Endothelial cell of umbilical vein (primary cell): ENCODE measurements at regions not wholly inside any gene's neighbourhood (a gene's known extent, or its start where the extent isn't known, plus 50 kb on each side); places are given as distances from the start of the nearest gene placed in this dataset.

ENCODE experiments used
- BruUV-seq: library from RNA; stranded (reverse); fragments of 400-500 nt; replicated peaks from 2 replicates; lab custom pipeline; 2021; lab: Mats Ljungman, UMichigan
- CTCF ChIA-PET: fragments of 300-600, 350-600 bp; sonication (Branson Sonifier 250); formaldehyde crosslinking; loops from one replicate; lab custom pipeline; 2021; ENCODE audit warnings: antibody characterized with exemption, inconsistent platforms; lab: Charles Lee
- POLR2A ChIA-PET: fragments of 300-600, 350-600 bp; sonication (Branson Sonifier 250); formaldehyde crosslinking; loops from one replicate; lab custom pipeline; 2021; ENCODE audit warnings: antibody characterized with exemption, inconsistent platforms; lab: Charles Lee
- DNase-seq: peaks from one replicate; pipeline ENCODE4 v3.0.0-alpha.2; 2011; ENCODE audit warnings: low read depth, low spot score
- FAIRE-seq: peaks from 2 replicates; lab custom pipeline; 2011; peaks lifted over from hg19 to GRCh38; lab: Jason Lieb, UNC
- H2AFZ ChIP-seq: 2 replicates; pipeline ENCODE4 v1.6.0; 2012; ENCODE audit warnings: low read depth, low read length, control low read depth, inconsistent platforms
- H3K27ac ChIP-seq: 2 replicates; pipeline ENCODE4 v1.5.1; 2011; ENCODE audit warnings: low read depth, mild to moderate bottlenecking, control low read depth, low read length, moderate library complexity; ENCODE audit not compliant: insufficient read depth
- H3K27me3 ChIP-seq, 2 experiments: 2 replicates each; pipeline versions ENCODE4 v1.6.0 to v1.6.1; 2011; ENCODE audit warnings: low read length in 2 of 2, mixed read lengths in 1 of 2; ENCODE audit not compliant: control insufficient read depth in 2 of 2, insufficient read depth in 2 of 2
- H3K36me3 ChIP-seq, 2 experiments: 2 replicates in 1 of 2; 3 replicates in 1 of 2; pipeline ENCODE4 v1.5.1; 2011; ENCODE audit warnings: low read length in 2 of 2, mild to moderate bottlenecking in 1 of 2, moderate library complexity in 1 of 2; ENCODE audit not compliant: control insufficient read depth in 2 of 2, insufficient read depth in 2 of 2; ENCODE audit errors: extremely low read depth in 1 of 2
- H3K4me1 ChIP-seq: 3 replicates; pipeline ENCODE4 v1.5.1; 2011; ENCODE audit warnings: mild to moderate bottlenecking, low read length; ENCODE audit not compliant: control insufficient read depth, insufficient read depth; ENCODE audit errors: extremely low read depth
- H3K4me2 ChIP-seq: 2 replicates; pipeline ENCODE4 v1.6.1; 2011; ENCODE audit warnings: low read length, control low read depth, mixed read lengths; ENCODE audit not compliant: insufficient read depth
- H3K4me3 ChIP-seq, 3 experiments: fragments of 200-600 bp in 1 of 3; sonication (generic), shearing (Covaris generic) in 1 of 3; replicated peaks in 1 of 3; 2 replicates each; pipeline ENCODE4 v1.5.1; 2011 to 2016; ENCODE audit warnings: control low read depth in 3 of 3, low read length in 3 of 3, mild to moderate bottlenecking in 2 of 3, inconsistent platforms in 1 of 3, low read depth in 1 of 3, moderate library complexity in 1 of 3; ENCODE audit not compliant: insufficient read depth in 1 of 3
- H3K79me2 ChIP-seq: 2 replicates; pipeline ENCODE4 v1.6.0; 2012; ENCODE audit warnings: low read length, inconsistent platforms; ENCODE audit not compliant: control insufficient read depth, insufficient read depth
- H3K9ac ChIP-seq: replicated peaks from 2 replicates; pipeline ENCODE3; 2011; ENCODE audit warnings: low read length, control low read depth; ENCODE audit not compliant: insufficient read depth; ENCODE audit errors: extremely low read depth
- H3K9me1 ChIP-seq: replicated peaks from 3 replicates; pipeline ENCODE4 v1.6.0; 2011; ENCODE audit warnings: mild to moderate bottlenecking, low read length; ENCODE audit not compliant: control insufficient read depth, insufficient read depth; ENCODE audit errors: extremely low read depth
- H3K9me3 ChIP-seq: replicated peaks from 2 replicates; pipeline ENCODE4 v1.5.1; 2012; ENCODE audit warnings: low read length, inconsistent platforms; ENCODE audit not compliant: control insufficient read depth, insufficient read depth
- H4K20me1 ChIP-seq: replicated peaks from 2 replicates; pipeline ENCODE3; 2011; ENCODE audit warnings: mild to moderate bottlenecking, low read length; ENCODE audit not compliant: control insufficient read depth, insufficient read depth; ENCODE audit errors: extremely low read depth
- EZH2 ChIP-seq: IDR thresholded peaks from 2 replicates; pipeline ENCODE4 v1.6.1; 2012; ENCODE audit warnings: borderline replicate concordance, low read depth, mild to moderate bottlenecking, moderate library complexity, low read length, inconsistent platforms; ENCODE audit not compliant: severe bottlenecking
- FOS ChIP-seq: IDR thresholded peaks from 2 replicates; pipeline ENCODE4 v1.6.1; 2011; ENCODE audit warnings: mild to moderate bottlenecking, low read length, moderate library complexity, borderline replicate concordance; ENCODE audit not compliant: insufficient read depth
- GATA2 ChIP-seq: IDR thresholded peaks from 2 replicates; pipeline ENCODE4 v1.7.0; 2011; ENCODE audit warnings: low read depth, mild to moderate bottlenecking, moderate library complexity, mixed read lengths, low read length; ENCODE audit not compliant: insufficient read length, insufficient read depth
- JUN ChIP-seq: IDR thresholded peaks from 2 replicates; pipeline ENCODE4 v1.6.1; 2011; ENCODE audit warnings: borderline replicate concordance, low read depth; ENCODE audit not compliant: insufficient read length, insufficient read depth
- MAX ChIP-seq: IDR thresholded peaks from 2 replicates; pipeline ENCODE4 v1.6.1; 2011; ENCODE audit not compliant: insufficient read depth, insufficient read length
- MYC ChIP-seq: IDR thresholded peaks from one replicate; pipeline ENCODE4 v1.6.1; 2011; ENCODE audit warnings: mild to moderate bottlenecking, low read depth, low read length
- POLR2A ChIP-seq: IDR thresholded peaks from 2 replicates; pipeline ENCODE4 v1.6.1; 2012; ENCODE audit warnings: low read depth, mild to moderate bottlenecking, control low read depth, low read length
- POLR2AphosphoS5 ChIP-seq: IDR thresholded peaks from 2 replicates; pipeline ENCODE4 v1.6.1; 2012; ENCODE audit warnings: low read depth, mild to moderate bottlenecking, control low read depth, low read length, moderate library complexity; ENCODE audit not compliant: insufficient read depth
- dilution Hi-C: fragments of 300-500 bp; cut with MboI; formaldehyde crosslinking; loops from one replicate; pipeline ENCODE4 v1.15.0; 2019; ENCODE audit warnings: low sequenced_read_pairs; ENCODE audit not compliant: extremely low pct_ligation_motif_present
- intact Hi-C: fragments of 100-400 bp; cut with micrococcal nuclease; formaldehyde crosslinking; loops from one replicate; pipeline ENCODE4 v1.10.0; 2022
- TF ChIP-seq, protein P1 (sequence below), 2 donors: IDR thresholded peaks; 1 replicate in 1 of 2; 2 replicates in 1 of 2; pipeline ENCODE4 v1.5.1; 2011; ENCODE audit warnings: low read length in 2 of 2, mild to moderate bottlenecking in 2 of 2, moderate library complexity in 2 of 2, control low read depth in 1 of 2, inconsistent platforms in 1 of 2, low read depth in 1 of 2; ENCODE audit not compliant: insufficient read depth in 1 of 2; ENCODE audit errors: extremely low read depth in 1 of 2

DNA sequence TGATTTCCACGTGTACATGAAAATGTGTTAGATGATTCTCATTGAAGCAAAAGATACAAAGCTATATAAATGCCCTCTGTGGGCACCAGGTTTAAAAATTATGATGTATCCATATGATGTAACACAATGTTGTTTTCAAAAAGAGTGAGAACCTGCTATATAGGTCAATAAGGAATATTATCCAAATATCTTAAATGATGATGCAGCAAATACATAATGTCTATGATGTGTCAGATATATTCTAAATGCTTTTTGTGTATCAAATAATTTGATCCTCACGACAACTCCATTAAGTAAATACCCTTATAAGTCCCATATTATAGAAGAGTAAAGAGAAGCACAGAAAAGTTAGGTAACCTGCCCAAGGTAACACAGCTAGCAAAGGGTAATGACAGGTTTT is 393.0 kb upstream of the DCN start:
- Histone ChIP-seq H3K4me2 (no peak overlapping the region), H3K9me3 (no peaks in the 10 kb centered on the region), H3K4me3 (no peak overlapping the region), H3K36me3 (no peaks in the 10 kb centered on the region), H2AFZ (no peak overlapping the region), H3K4me1 (peaks cover 4% of the 10 kb centered on the region), H4K20me1 (no peaks in the 10 kb centered on the region), H3K27ac (no peak overlapping the region), H3K79me2 (no peaks in the 10 kb centered on the region), H3K27me3 (no peaks in the 10 kb centered on the region), H3K9me1 (no peaks in the 10 kb centered on the region), H3K9ac (no peak overlapping the region)
- DNase-seq: no peak
- intact Hi-C loops: loop anchor here (2.0 to 10.0 kb wide), 4 partner anchors 569 to 1069 kb away; partner anchors contain the start of gene BTG1
- dilution Hi-C loops: no loop called here
- ChIA-PET CTCF (interaction anchor here (6.9 kb wide), 1 partner anchor 194 kb away, joined by 43 read pairs; no protein-coding TSS in a partner anchor), POLR2A (no interaction called here)
- FAIRE-seq: no peak
- TF ChIP-seq POLR2A: no peak
- TF ChIP-seq, protein P1, sequence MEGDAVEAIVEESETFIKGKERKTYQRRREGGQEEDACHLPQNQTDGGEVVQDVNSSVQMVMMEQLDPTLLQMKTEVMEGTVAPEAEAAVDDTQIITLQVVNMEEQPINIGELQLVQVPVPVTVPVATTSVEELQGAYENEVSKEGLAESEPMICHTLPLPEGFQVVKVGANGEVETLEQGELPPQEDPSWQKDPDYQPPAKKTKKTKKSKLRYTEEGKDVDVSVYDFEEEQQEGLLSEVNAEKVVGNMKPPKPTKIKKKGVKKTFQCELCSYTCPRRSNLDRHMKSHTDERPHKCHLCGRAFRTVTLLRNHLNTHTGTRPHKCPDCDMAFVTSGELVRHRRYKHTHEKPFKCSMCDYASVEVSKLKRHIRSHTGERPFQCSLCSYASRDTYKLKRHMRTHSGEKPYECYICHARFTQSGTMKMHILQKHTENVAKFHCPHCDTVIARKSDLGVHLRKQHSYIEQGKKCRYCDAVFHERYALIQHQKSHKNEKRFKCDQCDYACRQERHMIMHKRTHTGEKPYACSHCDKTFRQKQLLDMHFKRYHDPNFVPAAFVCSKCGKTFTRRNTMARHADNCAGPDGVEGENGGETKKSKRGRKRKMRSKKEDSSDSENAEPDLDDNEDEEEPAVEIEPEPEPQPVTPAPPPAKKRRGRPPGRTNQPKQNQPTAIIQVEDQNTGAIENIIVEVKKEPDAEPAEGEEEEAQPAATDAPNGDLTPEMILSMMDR (IDR thresholded peaks at IDR 0.05; ENCODE audit: extremely low read depth in 1 of 2, insufficient read depth in 1 of 2, low read depth in 1 of 2, low read length in 2 of 2): no peak
- TF ChIP-seq EZH2: no peak
- no peak for TF ChIP-seq FOS
- TF ChIP-seq POLR2AphosphoS5: no peak
- no peak for TF ChIP-seq JUN
- TF ChIP-seq MYC: no peak
- no peak for TF ChIP-seq GATA2
- no peak for TF ChIP-seq MAX
- BruUV-seq: no TSS peak
